ENCODE measurements at regions not wholly inside any gene's neighbourhood (a gene's known extent, or its start where the extent isn't known, plus 50 kb on each side); places are given as distances from the start of the nearest gene placed in this dataset.
"Not testable (repeated sequence)": the region's sequence is repeated elsewhere in the genome, so short reads cannot be mapped to it uniquely, and the experiment has no call there.

DNA sequence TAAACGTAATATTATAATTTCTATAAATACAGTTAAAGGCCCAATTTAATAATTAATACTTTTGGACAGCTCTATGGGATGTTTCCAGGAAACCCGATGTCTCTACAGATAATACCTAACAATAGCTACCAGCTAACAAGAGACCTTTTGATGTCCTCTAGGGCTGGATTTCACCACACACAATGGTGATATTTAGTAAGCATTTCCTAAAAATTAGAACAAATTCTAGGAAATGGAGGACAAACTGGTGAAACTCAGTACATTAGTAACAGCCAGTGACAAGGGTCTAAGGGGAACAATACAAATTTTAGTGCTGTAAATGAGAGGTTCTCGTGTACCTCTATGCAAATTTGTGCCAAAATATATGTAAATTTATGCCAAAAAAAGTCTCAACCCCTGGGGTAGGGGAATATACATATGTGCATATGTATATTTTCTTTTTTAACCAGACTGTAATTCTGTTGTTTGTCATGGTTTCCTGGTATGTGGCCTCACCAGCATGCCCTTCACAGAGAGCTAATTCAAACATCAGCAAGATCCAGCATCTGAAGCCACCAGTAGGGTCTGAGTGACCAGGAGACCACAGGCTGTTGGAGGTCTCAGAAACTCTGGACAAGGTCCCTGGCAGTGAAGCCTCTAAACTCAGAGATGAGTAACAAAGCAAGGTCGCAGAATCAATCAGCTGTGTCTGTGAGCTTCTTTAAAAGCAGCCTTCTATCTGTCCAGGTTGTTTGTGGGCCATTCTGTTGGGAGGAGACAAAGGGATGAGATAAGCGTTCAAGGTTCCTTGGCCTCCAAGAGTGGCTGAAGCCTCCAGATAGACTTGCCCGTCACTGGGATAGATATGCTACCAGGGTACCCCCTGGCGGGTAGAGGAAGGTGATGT lies 235.1 kb upstream of the RREB1 start:
- peak in 1 of 3 donors; percentile 54 for DNase-seq

GRCh38 chr6:6873778-6874177 lies 234.0 kb upstream of the RREB1 start:
- DNase-seq: no peak

GRCh38 chr6:6875818-6876470 lies 231.8 kb upstream of the RREB1 start:
- DNase-seq: peak; percentile 82 to 93 (median 90)

- DNase-seq: not testable (repeated sequence)
These were observed 230.0 kb upstream of the RREB1 start for GRCh38 chr6:6877792-6878191.

DNA sequence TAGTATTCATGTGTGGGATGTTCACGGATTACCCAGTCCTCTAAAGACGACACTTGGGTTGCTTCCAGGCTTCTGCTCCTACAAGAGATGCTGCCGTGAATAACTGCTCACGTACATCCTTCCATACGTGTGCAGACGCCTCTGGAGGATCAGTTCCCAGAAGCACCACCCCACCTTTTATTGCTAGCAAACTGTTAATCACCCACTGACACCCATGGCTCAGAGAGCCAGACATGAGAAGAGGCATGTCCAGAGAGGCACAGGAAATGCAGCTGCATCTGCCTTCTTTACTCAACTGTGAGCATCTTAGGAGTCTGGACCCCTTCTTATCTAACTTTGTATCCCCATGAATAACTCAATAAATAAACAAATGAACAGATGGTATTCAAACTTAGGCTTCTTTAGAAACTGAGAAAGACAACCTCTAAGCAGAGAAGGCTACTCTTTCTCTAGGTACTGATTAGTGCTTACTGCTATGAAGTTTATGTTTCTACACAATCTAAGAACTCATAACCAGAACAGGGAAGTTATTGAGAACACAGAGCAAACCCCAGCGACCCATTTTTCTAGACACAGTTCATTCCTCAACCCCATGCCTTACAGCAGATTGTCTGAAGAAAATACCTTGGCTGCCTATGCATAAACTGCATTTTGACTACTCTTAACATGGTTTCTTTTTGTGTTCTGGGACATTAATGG lies 228.7 kb upstream of the RREB1 start:
- no peak for DNase-seq

DNA sequence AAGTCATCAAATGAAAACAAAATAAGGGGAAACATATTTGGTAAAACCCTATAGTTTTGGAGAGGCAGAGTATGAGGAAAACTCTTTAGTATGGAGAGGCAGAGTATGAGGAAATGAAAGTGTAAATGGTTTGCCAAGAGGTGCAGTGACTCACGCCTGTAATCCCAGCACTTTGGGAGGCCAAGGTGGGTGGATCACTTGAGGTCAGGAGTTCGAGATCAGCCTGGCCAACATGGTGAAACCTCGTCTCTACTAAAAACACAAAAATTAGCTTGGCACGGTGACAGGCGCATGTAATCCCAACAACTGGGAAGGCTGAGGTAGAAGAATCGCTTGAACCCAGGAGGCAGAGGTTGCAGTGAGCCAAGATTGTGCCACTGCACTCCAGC lies 228.2 kb upstream of the RREB1 start:
- peak; percentile 62 to 84 (median 76) for DNase-seq

- DNase-seq: peak in 2 of 3 donors; percentile 47 to 57
These were observed 226.9 kb upstream of the RREB1 start for GRCh38 chr6:6880745-6881437.

DNA sequence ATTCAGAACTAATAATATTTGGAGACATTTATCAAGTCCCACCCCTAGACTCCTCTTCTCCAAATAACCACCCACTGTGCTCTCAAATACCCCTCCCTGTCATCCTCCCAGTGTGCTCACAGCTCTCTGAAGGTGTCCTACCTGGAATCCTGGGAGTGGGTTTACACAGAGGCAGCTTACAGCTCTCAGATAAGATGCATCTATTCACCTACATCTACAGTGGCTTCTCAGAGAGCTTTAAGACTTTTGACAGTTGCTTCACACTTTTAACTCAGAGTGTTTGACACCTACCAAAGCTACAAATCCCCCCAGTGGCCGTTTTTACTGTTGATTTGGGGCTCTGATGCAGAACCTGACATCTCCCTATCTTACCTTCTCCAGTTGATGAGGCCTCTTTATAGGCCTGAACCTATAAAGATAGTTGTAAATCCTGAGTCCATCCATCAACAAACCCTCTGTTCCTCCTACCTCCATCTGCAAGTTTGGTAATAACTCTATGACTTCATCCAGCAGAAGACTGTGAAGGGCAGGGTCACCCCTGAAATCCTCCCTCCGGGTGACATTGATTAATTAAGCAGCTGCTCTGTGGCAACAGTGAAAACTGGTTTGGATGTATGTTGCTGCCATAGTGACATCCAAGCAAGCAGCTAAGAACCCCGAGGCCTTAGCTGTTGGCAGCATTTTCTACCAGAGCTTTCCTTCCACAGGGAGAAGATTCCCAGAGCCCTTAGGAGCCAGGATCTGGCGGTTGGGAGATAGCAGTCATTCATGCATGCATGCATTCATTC lies 226.1 kb upstream of the RREB1 start:
- DNase-seq: peak in 2 of 3 donors; percentile 40 to 64

DNA sequence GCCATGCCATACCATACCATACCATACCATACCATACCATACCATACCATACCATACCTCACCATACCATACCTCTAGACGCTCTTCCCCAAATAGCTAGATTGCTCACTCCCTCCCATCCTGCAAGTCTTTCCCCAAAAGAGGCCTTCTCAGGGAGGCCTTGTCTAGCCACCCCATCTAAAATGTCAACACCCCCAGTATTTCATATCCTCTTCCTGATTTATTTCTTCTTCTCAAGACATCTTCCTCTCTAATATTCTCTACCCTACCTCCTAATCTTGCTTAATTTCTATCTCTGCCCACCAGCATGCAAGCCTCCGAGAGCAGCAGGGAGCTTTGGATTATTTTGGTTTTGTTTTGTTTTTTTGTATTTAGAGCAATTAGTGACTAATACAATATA lies 225.2 kb upstream of the RREB1 start:
- DNase-seq: no peak

- DNase-seq: no peak
These were observed 224.8 kb upstream of the RREB1 start for GRCh38 chr6:6883011-6883410.

GRCh38 chr6:6884193-6884627 lies 223.6 kb upstream of the RREB1 start:
- peak; percentile 86 to 97 (median 95) for DNase-seq

GRCh38 chr6:6884916-6885315 lies 222.8 kb upstream of the RREB1 start:
- no peak for DNase-seq

- DNase-seq: peak; percentile 78 to 90 (median 82)
These were observed 222.1 kb upstream of the RREB1 start for GRCh38 chr6:6885521-6886170.

DNA sequence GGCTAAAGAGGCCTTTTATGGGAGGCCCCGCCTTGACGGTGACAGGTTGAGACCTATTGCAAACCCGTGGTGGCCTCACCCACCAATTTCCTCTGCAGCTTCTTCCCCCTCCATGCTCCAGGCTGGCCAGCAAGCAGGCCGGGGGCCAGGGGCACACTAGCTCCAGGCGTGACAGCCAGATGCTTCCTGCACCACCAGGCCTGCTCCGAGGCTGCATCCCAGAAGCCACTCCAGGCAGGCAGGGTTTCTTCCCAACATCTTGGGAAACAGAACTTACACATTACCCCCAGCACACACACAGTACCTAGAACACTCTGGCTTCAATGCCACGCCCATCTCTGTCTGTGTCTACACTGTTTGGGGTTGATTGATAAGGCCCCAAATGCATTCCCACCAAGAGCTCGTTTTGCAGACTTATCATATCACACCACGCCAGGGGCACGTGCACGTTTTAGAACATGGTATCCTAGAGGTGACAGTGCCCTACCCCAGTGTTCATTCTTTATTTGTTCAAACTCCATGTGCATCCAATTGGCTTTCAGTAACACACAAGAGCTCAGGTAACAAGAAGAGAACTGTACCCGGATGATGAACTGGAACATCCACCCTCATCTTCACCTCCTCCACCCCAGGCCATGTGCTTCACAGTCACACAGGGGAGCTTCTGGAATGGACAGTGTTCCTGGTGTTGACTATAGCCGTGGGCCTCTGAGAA lies 221.4 kb upstream of the RREB1 start:
- peak in 2 of 3 donors; percentile 48 to 51 for DNase-seq

DNA sequence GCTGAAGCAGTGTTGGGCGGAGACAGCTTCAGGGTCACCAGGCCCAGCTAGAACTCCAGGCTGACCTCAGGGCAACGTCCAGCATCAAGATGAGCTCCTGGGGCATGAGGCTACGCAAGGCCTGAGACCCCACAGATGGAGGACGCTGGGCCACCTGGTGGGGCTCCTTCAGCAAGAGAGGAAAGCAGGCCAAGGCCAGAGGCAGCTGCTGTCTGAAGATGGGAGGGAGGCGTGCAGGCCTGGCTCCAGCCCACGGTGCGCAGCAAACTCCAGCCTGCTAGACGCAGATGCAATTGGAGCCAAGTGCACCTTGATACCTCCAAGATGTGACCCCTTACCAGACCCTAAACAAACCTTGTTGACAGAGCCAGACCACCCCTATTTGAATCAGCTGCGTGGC lies 220.9 kb upstream of the RREB1 start:
- no peak for DNase-seq

- DNase-seq: no peak
These were observed 218.2 kb upstream of the RREB1 start for GRCh38 chr6:6889601-6890000.

GRCh38 chr6:6890400-6890858 lies 217.3 kb upstream of the RREB1 start:
- peak; percentile 58 to 67 (median 63) for DNase-seq

DNA sequence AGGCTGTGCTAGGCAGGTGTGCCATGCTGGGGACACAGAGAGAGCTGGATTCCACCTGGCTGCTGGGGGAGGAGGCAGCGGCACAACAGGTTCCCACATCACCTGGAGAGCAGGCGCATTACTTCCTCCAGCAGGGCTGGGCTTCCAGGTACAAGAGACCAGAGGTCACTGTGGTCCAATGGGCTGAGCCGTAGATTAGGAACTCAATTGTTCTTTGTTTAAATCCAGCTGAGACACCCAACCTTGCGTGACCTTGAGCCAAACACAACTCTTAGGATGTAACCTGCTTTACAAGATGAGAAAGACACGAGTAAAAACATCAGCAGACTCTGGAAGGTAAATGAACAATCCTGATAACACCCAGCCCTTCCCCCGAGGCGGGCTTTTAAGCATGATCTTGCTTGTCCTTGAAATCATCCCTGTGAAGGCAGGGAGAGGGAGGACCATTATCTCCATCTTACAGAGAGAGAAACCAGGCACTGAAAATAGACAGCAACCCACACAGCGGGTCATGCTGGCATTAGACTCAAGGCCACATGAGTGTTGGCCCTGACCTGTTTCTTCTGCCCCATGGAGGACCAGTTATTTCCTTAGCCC lies 216.5 kb upstream of the RREB1 start:
- peak in 1 of 3 donors; percentile 37 for DNase-seq

DNA sequence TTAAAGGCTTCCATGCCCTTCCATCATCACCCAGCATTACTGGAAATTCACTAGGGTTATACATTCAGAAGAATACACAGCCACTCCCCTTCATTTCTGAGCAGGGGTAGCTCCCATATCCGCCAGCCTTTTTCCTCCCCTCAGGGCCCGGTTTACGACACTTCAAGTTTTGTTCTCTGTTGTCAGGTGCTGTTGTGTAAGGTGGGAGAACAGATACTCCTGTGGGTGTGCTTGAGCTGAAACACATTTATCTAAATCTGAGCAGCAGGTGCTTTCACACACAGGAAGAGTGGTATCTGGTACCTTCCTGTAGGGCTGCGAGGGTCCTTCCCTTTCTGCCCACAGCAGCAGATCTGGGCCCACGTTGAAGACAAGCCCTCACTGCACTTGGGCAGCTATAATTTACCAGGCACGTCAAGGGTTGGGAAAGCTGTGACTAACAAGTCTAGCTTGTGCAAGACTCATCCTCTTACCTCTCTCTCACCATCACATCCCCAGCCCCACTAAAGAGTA lies 215.8 kb upstream of the RREB1 start:
- DNase-seq: peak in 2 of 3 donors; percentile 56 to 59

Data from suppressor macrophage treated with lipopolysaccharide for 1 hour (primary cell).